Fibroblast of mammary gland (primary cell): ENCODE measurements at regions not wholly inside any gene's neighbourhood (a gene's known extent, or its start where the extent isn't known, plus 50 kb on each side); places are given as distances from the start of the nearest gene placed in this dataset.
"Not testable (repeated sequence)": the region's sequence is repeated elsewhere in the genome, so short reads cannot be mapped to it uniquely, and the experiment has no call there.

Experiments used
- DNase-seq: peaks from one replicate; pipeline ENCODE4 v3.0.0-alpha.2; 2010; ENCODE audit warnings: low read depth
- H3K4me3 ChIP-seq: 2 replicates; pipeline ENCODE4 v1.5.1; 2011; ENCODE audit warnings: low read depth, mild to moderate bottlenecking, low read length, moderate library complexity; ENCODE audit not compliant: control insufficient read depth
- CTCF ChIP-seq: conservative IDR thresholded peaks from 2 replicates; pipeline ENCODE4 v1.5.1; 2011; ENCODE audit warnings: low read depth, low read length, inconsistent platforms; ENCODE audit not compliant: control insufficient read depth, insufficient read depth

- no peak overlapping the region for H3K4me3 ChIP-seq
- no peak for TF ChIP-seq CTCF
- DNase-seq = no peak
Observed at GRCh38 chr6:25150863-25151262, 128.3 kb upstream of the CARMIL1 start.

- no peak overlapping the region for H3K4me3 ChIP-seq
- no peak for TF ChIP-seq CTCF
Observed at GRCh38 chr6:25153079-25153478, 126.1 kb upstream of the CARMIL1 start.

GRCh38 chr6:25154034-25154596 lies 125.1 kb upstream of the CARMIL1 start:
- no peak for TF ChIP-seq CTCF
- no peak for DNase-seq
- H3K4me3 ChIP-seq = no peak overlapping the region

More at GRCh38 chr6:25153079-25153478, 126.1 kb upstream of the CARMIL1 start:
- DNase-seq = no peak

- no peak overlapping the region for H3K4me3 ChIP-seq
- DNase-seq = no peak
- TF ChIP-seq CTCF = no peak
Observed at GRCh38 chr6:25155211-25155610, 124.0 kb upstream of the CARMIL1 start.

GRCh38 chr6:25156123-25156522 lies 123.1 kb upstream of the CARMIL1 start:
- DNase-seq = no peak

GRCh38 chr6:25157183-25157582 lies 122.0 kb upstream of the CARMIL1 start:
- no peak for TF ChIP-seq CTCF
- no peak for DNase-seq
- no peak overlapping the region for H3K4me3 ChIP-seq

More at GRCh38 chr6:25156123-25156522, 123.1 kb upstream of the CARMIL1 start:
- no peak overlapping the region for H3K4me3 ChIP-seq
- TF ChIP-seq CTCF = no peak

GRCh38 chr6:25157842-25158241 lies 121.3 kb upstream of the CARMIL1 start:
- DNase-seq = no peak
- TF ChIP-seq CTCF = no peak

GRCh38 chr6:25160134-25160533 lies 119.0 kb upstream of the CARMIL1 start:
- not testable (repeated sequence) for H3K4me3 ChIP-seq, DNase-seq

More at GRCh38 chr6:25157842-25158241, 121.3 kb upstream of the CARMIL1 start:
- no peak overlapping the region for H3K4me3 ChIP-seq
